Activated naive CD4-positive, alpha-beta T cell treated with anti-CD3 and anti-CD28 coated beads, Interleukin-2, amount 10 ng/mL, durations not matched to agents 7 days and 5 days (primary cell): ENCODE measurements at regions not wholly inside any gene's neighbourhood (a gene's known extent, or its start where the extent isn't known, plus 50 kb on each side); places are given as distances from the start of the nearest gene placed in this dataset.

ENCODE experiments used
- CTCF ChIA-PET: fragments of 350-600 bp; sonication (Branson Sonifier 250); formaldehyde crosslinking; loops from one replicate; lab custom pipeline; 2021; ENCODE audit warnings: antibody characterized with exemption; lab: Charles Lee
- DNase-seq: peaks from one replicate; pipeline ENCODE4 v3.0.0-alpha.2; 2020
- H3K27ac Mint-ChIP-seq: one replicate; pipeline ENCODE4 v1.8.0; 2021; ENCODE audit warnings: mild to moderate bottlenecking, moderate library complexity, mixed read lengths
- H3K27me3 Mint-ChIP-seq: one replicate; pipeline ENCODE4 v1.8.0; 2021; ENCODE audit warnings: mild to moderate bottlenecking, mixed read lengths
- H3K36me3 Mint-ChIP-seq: one replicate; pipeline ENCODE4 v1.8.0; 2021; ENCODE audit warnings: mixed read lengths
- H3K4me1 Mint-ChIP-seq: one replicate; pipeline ENCODE4 v1.8.0; 2021; ENCODE audit warnings: mixed read lengths
- H3K4me3 Mint-ChIP-seq: one replicate; pipeline ENCODE4 v1.8.0; 2021; ENCODE audit warnings: mild to moderate bottlenecking, moderate library complexity, mixed read lengths
- H3K9me3 Mint-ChIP-seq: one replicate; pipeline ENCODE4 v1.8.0; 2021; ENCODE audit warnings: mixed read lengths

- DNase-seq: no peak
- no peak overlapping the region for H3K27ac Mint-ChIP-seq
- H3K9me3 Mint-ChIP-seq: no peaks in the 10 kb centered on the region
- H3K4me1 Mint-ChIP-seq: no peaks in the 10 kb centered on the region
- H3K27me3 Mint-ChIP-seq: peaks cover 30% of the 10 kb centered on the region
- no peak overlapping the region for H3K4me3 Mint-ChIP-seq
- CTCF ChIA-PET: no interaction called here
- H3K36me3 Mint-ChIP-seq: no peaks in the 10 kb centered on the region
Measured at GRCh38 chr2:41904459-41904858, 143.4 kb upstream of the PKDCC start.

GRCh38 chr2:41905597-41906337 is 142.1 kb upstream of the PKDCC start:
- no peak overlapping the region for H3K27ac Mint-ChIP-seq
- peaks cover 34% of the 10 kb centered on the region for H3K27me3 Mint-ChIP-seq
- no peaks in the 10 kb centered on the region for H3K9me3 Mint-ChIP-seq
- DNase-seq: no peak
- no peak overlapping the region for H3K4me3 Mint-ChIP-seq
- CTCF ChIA-PET: no interaction called here
- no peaks in the 10 kb centered on the region for H3K4me1 Mint-ChIP-seq
- H3K36me3 Mint-ChIP-seq: no peaks in the 10 kb centered on the region

GRCh38 chr2:41906338-41906725 is 141.5 kb upstream of the PKDCC start:
- Mint-ChIP-seq H3K9me3 (no peaks in the 10 kb centered on the region), H3K4me1 (no peaks in the 10 kb centered on the region), H3K27me3 (peaks cover 34% of the 10 kb centered on the region), H3K27ac (no peak overlapping the region), H3K36me3 (no peaks in the 10 kb centered on the region), H3K4me3 (no peak overlapping the region)
- no peak for DNase-seq
- CTCF ChIA-PET: no interaction called here

- Mint-ChIP-seq H3K27ac (no peak overlapping the region), H3K4me1 (no peaks in the 10 kb centered on the region), H3K9me3 (no peaks in the 10 kb centered on the region), H3K27me3 (peaks cover 32% of the 10 kb centered on the region), H3K36me3 (no peaks in the 10 kb centered on the region), H3K4me3 (no peak overlapping the region)
- no peak for DNase-seq
- CTCF ChIA-PET: no interaction called here
Measured at GRCh38 chr2:41907141-41907540, 140.7 kb upstream of the PKDCC start.

- Mint-ChIP-seq H3K36me3 (no peaks in the 10 kb centered on the region), H3K27ac (no peak overlapping the region), H3K9me3 (no peaks in the 10 kb centered on the region), H3K27me3 (peaks cover 26% of the 10 kb centered on the region), H3K4me3 (no peak overlapping the region), H3K4me1 (no peaks in the 10 kb centered on the region)
- CTCF ChIA-PET: no interaction called here
- DNase-seq: no peak
Measured at GRCh38 chr2:41907771-41908207, 140.0 kb upstream of the PKDCC start.

- Mint-ChIP-seq H3K4me3 (no peak overlapping the region), H3K9me3 (no peaks in the 10 kb centered on the region), H3K4me1 (no peaks in the 10 kb centered on the region), H3K36me3 (no peaks in the 10 kb centered on the region), H3K27me3 (peaks cover 22% of the 10 kb centered on the region), H3K27ac (no peak overlapping the region)
- CTCF ChIA-PET: no interaction called here
- DNase-seq: no peak
Measured at GRCh38 chr2:41908349-41908748, 139.5 kb upstream of the PKDCC start.

- DNase-seq: no peak
- H3K27ac Mint-ChIP-seq: no peak overlapping the region
- peaks cover 23% of the 10 kb centered on the region for H3K27me3 Mint-ChIP-seq
- CTCF ChIA-PET: no interaction called here
- no peaks in the 10 kb centered on the region for H3K4me1 Mint-ChIP-seq
- H3K9me3 Mint-ChIP-seq: no peaks in the 10 kb centered on the region
- H3K4me3 Mint-ChIP-seq: no peak overlapping the region
- H3K36me3 Mint-ChIP-seq: no peaks in the 10 kb centered on the region
Measured at GRCh38 chr2:41909584-41909983, 138.2 kb upstream of the PKDCC start.

GRCh38 chr2:41910126-41910525 is 137.7 kb upstream of the PKDCC start:
- Mint-ChIP-seq H3K27ac (no peak overlapping the region), H3K27me3 (peaks cover 24% of the 10 kb centered on the region), H3K9me3 (no peaks in the 10 kb centered on the region), H3K4me3 (no peak overlapping the region), H3K4me1 (no peaks in the 10 kb centered on the region), H3K36me3 (no peaks in the 10 kb centered on the region)
- DNase-seq: no peak
- CTCF ChIA-PET: no interaction called here

- CTCF ChIA-PET: no interaction called here
- Mint-ChIP-seq H3K27ac (no peak overlapping the region), H3K27me3 (peaks cover 26% of the 10 kb centered on the region)
Measured at GRCh38 chr2:41911033-41911432, 136.8 kb upstream of the PKDCC start.

GRCh38 chr2:41912337-41912736 is 135.5 kb upstream of the PKDCC start:
- H3K27ac Mint-ChIP-seq: no peak overlapping the region
- no peaks in the 10 kb centered on the region for H3K9me3 Mint-ChIP-seq
- no peaks in the 10 kb centered on the region for H3K4me1 Mint-ChIP-seq
- CTCF ChIA-PET: no interaction called here
- H3K36me3 Mint-ChIP-seq: no peaks in the 10 kb centered on the region
- H3K4me3 Mint-ChIP-seq: no peak overlapping the region
- no peak for DNase-seq
- peaks cover 18% of the 10 kb centered on the region for H3K27me3 Mint-ChIP-seq

More at GRCh38 chr2:41911033-41911432, 136.8 kb upstream of the PKDCC start:
- no peak for DNase-seq
- no peaks in the 10 kb centered on the region for H3K4me1 Mint-ChIP-seq
- no peaks in the 10 kb centered on the region for H3K36me3 Mint-ChIP-seq
- no peaks in the 10 kb centered on the region for H3K9me3 Mint-ChIP-seq
- no peak overlapping the region for H3K4me3 Mint-ChIP-seq

- Mint-ChIP-seq H3K27me3 (peaks cover 18% of the 10 kb centered on the region), H3K27ac (no peak overlapping the region), H3K36me3 (no peaks in the 10 kb centered on the region), H3K4me3 (no peak overlapping the region), H3K4me1 (no peaks in the 10 kb centered on the region), H3K9me3 (no peaks in the 10 kb centered on the region)
- no peak for DNase-seq
- CTCF ChIA-PET: no interaction called here
Measured at GRCh38 chr2:41912776-41913175, 135.0 kb upstream of the PKDCC start.

- H3K4me1 Mint-ChIP-seq: no peaks in the 10 kb centered on the region
- H3K36me3 Mint-ChIP-seq: no peaks in the 10 kb centered on the region
- H3K9me3 Mint-ChIP-seq: no peaks in the 10 kb centered on the region
- H3K27ac Mint-ChIP-seq: no peak overlapping the region
- no peak overlapping the region for H3K4me3 Mint-ChIP-seq
- DNase-seq: no peak
- CTCF ChIA-PET: no interaction called here
- peaks cover 18% of the 10 kb centered on the region for H3K27me3 Mint-ChIP-seq
Measured at GRCh38 chr2:41913311-41913710, 134.5 kb upstream of the PKDCC start.

- CTCF ChIA-PET: no interaction called here
- Mint-ChIP-seq H3K9me3 (no peaks in the 10 kb centered on the region), H3K4me3 (no peak overlapping the region), H3K36me3 (no peaks in the 10 kb centered on the region), H3K27me3 (peaks cover 21% of the 10 kb centered on the region), H3K27ac (no peak overlapping the region), H3K4me1 (no peaks in the 10 kb centered on the region)
- no peak for DNase-seq
Measured at GRCh38 chr2:41913921-41914609, 133.8 kb upstream of the PKDCC start.

GRCh38 chr2:41914936-41915335 is 132.9 kb upstream of the PKDCC start:
- no peak for DNase-seq
- CTCF ChIA-PET: no interaction called here
- H3K27ac Mint-ChIP-seq: no peak overlapping the region
- H3K9me3 Mint-ChIP-seq: no peaks in the 10 kb centered on the region
- no peaks in the 10 kb centered on the region for H3K36me3 Mint-ChIP-seq
- no peak overlapping the region for H3K4me3 Mint-ChIP-seq
- H3K27me3 Mint-ChIP-seq: peaks cover 17% of the 10 kb centered on the region
- no peaks in the 10 kb centered on the region for H3K4me1 Mint-ChIP-seq

GRCh38 chr2:41916177-41916576 is 131.6 kb upstream of the PKDCC start:
- no peak for DNase-seq
- CTCF ChIA-PET: no interaction called here
- Mint-ChIP-seq H3K36me3 (no peaks in the 10 kb centered on the region), H3K27me3 (peaks cover 17% of the 10 kb centered on the region), H3K4me3 (no peak overlapping the region), H3K27ac (no peak overlapping the region), H3K4me1 (no peaks in the 10 kb centered on the region), H3K9me3 (no peaks in the 10 kb centered on the region)
